ENCODE measurements at regions not wholly inside any gene's neighbourhood (a gene's known extent, or its start where the extent isn't known, plus 50 kb on each side); places are given as distances from the start of the nearest gene placed in this dataset.

DNA sequence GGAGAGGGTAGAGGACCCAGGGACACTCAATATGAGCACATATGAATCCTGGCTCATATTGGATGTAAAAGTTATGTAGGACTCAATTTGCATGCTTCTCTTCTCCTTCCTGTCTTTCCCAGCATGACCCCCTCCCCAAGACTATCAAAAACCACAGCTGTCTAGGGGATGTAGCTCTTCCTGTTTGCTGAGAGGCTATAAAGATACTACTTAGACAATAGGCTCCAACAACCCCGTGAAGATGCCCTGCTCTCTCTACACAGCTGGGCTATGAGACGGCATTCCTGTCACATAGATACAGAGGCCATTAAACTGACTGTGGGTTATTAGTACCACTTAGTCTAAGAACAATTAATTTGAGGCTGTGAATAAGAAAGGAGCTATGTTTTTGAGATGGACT is 56.5 kb upstream of the PCSK1 start:
- no peak overlapping the region for H2BK15ac ChIP-seq (ENCODE audit: low read depth, low read length)
- H3T11ph ChIP-seq (ENCODE audit: low read length) = no peak overlapping the region
- H2AK5ac ChIP-seq (ENCODE audit: insufficient read length, low read length) = no peak overlapping the region
- H3K56ac ChIP-seq (ENCODE audit: insufficient read length, low read depth, low read length) = no peak overlapping the region
- no peak overlapping the region for H3K27ac Mint-ChIP-seq
- WGBS (ENCODE audit: extremely low coverage, insufficient read length, low lambda C conversion rate) = no CpG with 5 or more reads among the region's 2 CpGs
- H3K4ac ChIP-seq (ENCODE audit: low read depth, low read length) = no peak overlapping the region
- H3K27ac ChIP-seq (ENCODE audit: insufficient read length, low read depth, low read length) = no peak overlapping the region
- no peak overlapping the region for H3K23ac ChIP-seq (ENCODE audit: insufficient read length, low read depth, low read length)
- H3K79me1 ChIP-seq (ENCODE audit: insufficient read depth, low read depth, low read length, poor library complexity, severe bottlenecking) = no peaks in the 10 kb centered on the region
- H4K20me1 ChIP-seq (ENCODE audit: control insufficient read depth, insufficient read depth, insufficient read length) = no peaks in the 10 kb centered on the region
- no peak for TF ChIP-seq CTCF (conservative IDR thresholded peaks at IDR 0.05)
- no peak overlapping the region for H2BK120ac ChIP-seq (ENCODE audit: low read depth, low read length, poor library complexity, severe bottlenecking)
- H3K9ac ChIP-seq (ENCODE audit: extremely low read depth, insufficient read length, low read length) = no peak overlapping the region
- H4K8ac ChIP-seq (replicated peaks; ENCODE audit: insufficient read length, low read depth, low read length) = no peak overlapping the region
- H3K36me3 Mint-ChIP-seq (ENCODE audit: insufficient read depth in 1 of 3, low read depth in 3 of 3) = no peaks in the 10 kb centered on the region
- no peak overlapping the region for H2BK5ac ChIP-seq (ENCODE audit: insufficient read length, low read length)
- no peak for DNase-seq
- H2BK20ac ChIP-seq (ENCODE audit: low read depth, low read length, poor library complexity, severe bottlenecking) = no peak overlapping the region
- no peak overlapping the region for H2AFZ ChIP-seq (ENCODE audit: low read length)
- no peaks in the 10 kb centered on the region for H3K4me1 Mint-ChIP-seq
- H3K23me2 ChIP-seq (ENCODE audit: insufficient read length, low read depth, low read length, poor library complexity, severe bottlenecking) = no peaks in the 10 kb centered on the region
- peaks cover 3% of the 10 kb centered on the region; the same call in 1 of the 2 replicates for H3K4me1 ChIP-seq (ENCODE audit: insufficient read depth, low read length)
- H4K5ac ChIP-seq (ENCODE audit: insufficient read length, low read depth, low read length) = no peak overlapping the region
- H3K9me3 ChIP-seq (ENCODE audit: control insufficient read depth, low read depth, low read length) = no peaks in the 10 kb centered on the region
- H4K91ac ChIP-seq (ENCODE audit: insufficient read length, low read depth, low read length) = no peak overlapping the region
- no peaks in the 10 kb centered on the region; the same call in 1 of the 2 replicates for H3K27me3 Mint-ChIP-seq (ENCODE audit: low read depth)
- no peak overlapping the region for H3K14ac ChIP-seq (ENCODE audit: insufficient read depth, low read length)
- no peak overlapping the region for H3K18ac ChIP-seq (ENCODE audit: insufficient read length, low read depth, low read length)
- H3K4me3 Mint-ChIP-seq = no peak overlapping the region
- no peak overlapping the region for H3K4me2 ChIP-seq (ENCODE audit: insufficient read depth, insufficient read length, low read length)
- H3K9me3 Mint-ChIP-seq = no peaks in the 10 kb centered on the region
- no peaks in the 10 kb centered on the region for H3K79me2 ChIP-seq (ENCODE audit: insufficient read depth, low read length)
- no peaks in the 10 kb centered on the region for H3K27me3 ChIP-seq (ENCODE audit: insufficient read depth, low read length)
- no peak overlapping the region for H2BK12ac ChIP-seq (ENCODE audit: insufficient read length, low read depth, low read length)

All from H9 (cell line).